NT2/D1 (cell line): ENCODE measurements at regions not wholly inside any gene's neighbourhood (a gene's known extent, or its start where the extent isn't known, plus 50 kb on each side); places are given as distances from the start of the nearest gene placed in this dataset.

Source experiments
- SUZ12 ChIP-seq: IDR thresholded peaks from 2 replicates; pipeline ENCODE4 v1.6.1; 2011; ENCODE audit not compliant: insufficient read length, insufficient read depth; ENCODE audit errors: extremely low read depth
- YY1 ChIP-seq: IDR thresholded peaks from 2 replicates; pipeline ENCODE4 v1.6.1; 2011; ENCODE audit not compliant: insufficient read length, insufficient read depth
- ZNF274 ChIP-seq: IDR thresholded peaks from 2 replicates; pipeline ENCODE4 v1.6.1; 2011; ENCODE audit warnings: mild to moderate bottlenecking, low read depth, low read length

DNA sequence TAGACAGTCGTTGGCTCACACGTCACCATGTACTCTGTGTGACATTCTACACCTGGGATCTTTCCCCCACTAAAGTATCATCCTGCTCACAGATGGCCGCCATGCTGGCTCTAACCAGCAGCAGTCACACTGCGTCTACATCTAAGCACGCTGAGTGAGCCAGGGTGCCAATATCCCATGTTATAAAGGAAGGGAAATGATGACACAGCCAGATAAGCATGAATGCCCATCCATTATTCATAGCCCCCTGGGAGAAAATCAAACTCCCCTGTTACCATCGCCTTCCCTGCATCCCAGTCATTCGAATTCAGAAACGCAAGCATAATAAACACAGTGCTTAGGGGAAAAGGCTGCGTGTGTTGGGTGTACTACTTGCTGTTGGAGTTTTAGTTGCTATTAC is 698.2 kb upstream of the AUTS2 start:
- TF ChIP-seq YY1 (no peak), ZNF274 (no peak), SUZ12 (no peak)
